ENCODE measurements at regions not wholly inside any gene's neighbourhood (a gene's known extent, or its start where the extent isn't known, plus 50 kb on each side); places are given as distances from the start of the nearest gene placed in this dataset.

- DNase-seq = no peak
- intact Hi-C loops (cut with DNase I) = no loop called here
- ATAC-seq (ENCODE audit: poor library complexity) = no peak
These were observed 55.4 kb upstream of the SNRPN start for GRCh38 chr15:24899367-24899766.

- no peak for ATAC-seq (ENCODE audit: poor library complexity)
- intact Hi-C loops (cut with DNase I) = no loop called here
These were observed 55.0 kb upstream of the SNRPN start for GRCh38 chr15:24899795-24900194.

GRCh38 chr15:24901409-24901808 is 53.4 kb upstream of the SNRPN start:
- ATAC-seq (ENCODE audit: poor library complexity) (no peak), DNase-seq (no peak)
- intact Hi-C loops (cut with DNase I) = no loop called here

More at GRCh38 chr15:24899795-24900194, 55.0 kb upstream of the SNRPN start:
- no peak for DNase-seq
